Astrocyte of the spinal cord (primary cell): ENCODE measurements at regions not wholly inside any gene's neighbourhood (a gene's known extent, or its start where the extent isn't known, plus 50 kb on each side); places are given as distances from the start of the nearest gene placed in this dataset.

Experiments
- DNase-seq: peaks from one replicate; pipeline ENCODE4 v3.0.0; 2011; ENCODE audit warnings: low read depth, low spot score
- H3K4me3 ChIP-seq: 2 replicates; pipeline ENCODE4 v1.5.1; 2011; ENCODE audit warnings: low read depth, mild to moderate bottlenecking, low read length, moderate library complexity
- in situ Hi-C: cut with HindIII; loops from 2 replicates; pipeline ENCODE4 v1.10.0; 2017; ENCODE audit warnings: low sequenced_read_pairs
- TF ChIP-seq, protein P1 (sequence below): IDR thresholded peaks from 2 replicates; pipeline ENCODE4 v1.5.1; 2012; ENCODE audit warnings: low read depth, mild to moderate bottlenecking, low read length, inconsistent platforms

DNA sequence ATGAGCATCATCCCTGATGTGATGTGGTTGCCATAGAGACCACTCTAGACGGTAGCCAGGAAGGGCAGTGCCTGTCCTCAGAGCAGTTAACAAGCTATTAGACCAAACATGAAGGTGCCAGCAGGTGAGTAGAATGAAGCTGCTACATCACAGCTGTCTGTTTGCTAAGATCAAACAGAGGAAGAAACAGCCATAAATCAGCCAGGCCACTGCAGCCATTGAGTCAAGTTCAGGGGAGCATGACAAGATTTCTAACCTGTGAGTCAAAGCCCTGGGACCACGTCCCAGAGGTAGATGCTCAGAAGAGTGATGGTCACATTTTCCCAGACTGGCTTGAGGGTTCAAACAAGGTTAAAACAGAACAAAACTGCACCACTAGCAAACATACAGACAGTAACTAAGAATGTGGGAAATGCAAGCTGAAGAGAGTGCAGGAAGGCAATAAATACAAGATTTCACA, 450.6 kb upstream of the DAB1 start:
- no peak overlapping the region for H3K4me3 ChIP-seq
- in situ Hi-C loops: no loop called here
- peak; percentile 26 for DNase-seq
- TF ChIP-seq, protein P1, sequence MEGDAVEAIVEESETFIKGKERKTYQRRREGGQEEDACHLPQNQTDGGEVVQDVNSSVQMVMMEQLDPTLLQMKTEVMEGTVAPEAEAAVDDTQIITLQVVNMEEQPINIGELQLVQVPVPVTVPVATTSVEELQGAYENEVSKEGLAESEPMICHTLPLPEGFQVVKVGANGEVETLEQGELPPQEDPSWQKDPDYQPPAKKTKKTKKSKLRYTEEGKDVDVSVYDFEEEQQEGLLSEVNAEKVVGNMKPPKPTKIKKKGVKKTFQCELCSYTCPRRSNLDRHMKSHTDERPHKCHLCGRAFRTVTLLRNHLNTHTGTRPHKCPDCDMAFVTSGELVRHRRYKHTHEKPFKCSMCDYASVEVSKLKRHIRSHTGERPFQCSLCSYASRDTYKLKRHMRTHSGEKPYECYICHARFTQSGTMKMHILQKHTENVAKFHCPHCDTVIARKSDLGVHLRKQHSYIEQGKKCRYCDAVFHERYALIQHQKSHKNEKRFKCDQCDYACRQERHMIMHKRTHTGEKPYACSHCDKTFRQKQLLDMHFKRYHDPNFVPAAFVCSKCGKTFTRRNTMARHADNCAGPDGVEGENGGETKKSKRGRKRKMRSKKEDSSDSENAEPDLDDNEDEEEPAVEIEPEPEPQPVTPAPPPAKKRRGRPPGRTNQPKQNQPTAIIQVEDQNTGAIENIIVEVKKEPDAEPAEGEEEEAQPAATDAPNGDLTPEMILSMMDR: no peak

DNA sequence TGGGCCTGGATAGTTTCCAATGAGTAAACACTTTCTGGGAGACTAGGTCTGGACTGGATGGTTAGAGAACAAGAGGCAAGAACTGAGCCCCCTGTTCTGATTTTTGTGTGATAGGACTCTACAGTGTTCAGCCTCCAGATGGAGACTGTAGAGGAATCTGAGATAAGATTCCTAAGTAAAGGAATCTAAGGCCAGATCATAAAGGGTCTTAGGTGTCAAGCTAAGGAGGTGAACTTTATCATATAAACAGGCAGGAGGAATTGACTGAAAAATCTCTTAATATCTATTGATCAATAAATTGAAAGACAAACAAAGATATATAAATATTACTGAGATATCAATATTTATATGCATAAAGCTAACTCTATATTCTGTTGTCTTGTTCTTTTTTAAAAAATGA, 449.1 kb upstream of the DAB1 start:
- TF ChIP-seq, protein P1: no peak
- in situ Hi-C loops: no loop called here
- no peak for DNase-seq
- H3K4me3 ChIP-seq: no peak overlapping the region

GRCh38 chr1:57868908-57869307, 445.0 kb upstream of the DAB1 start:
- no peak overlapping the region for H3K4me3 ChIP-seq
- DNase-seq: no peak
- TF ChIP-seq, protein P1: no peak
- in situ Hi-C loops: no loop called here

- no peak overlapping the region for H3K4me3 ChIP-seq
- in situ Hi-C loops: no loop called here
- no peak for DNase-seq
- TF ChIP-seq, protein P1: no peak
Measured at GRCh38 chr1:57868239-57868638, 444.4 kb upstream of the DAB1 start.

DNA sequence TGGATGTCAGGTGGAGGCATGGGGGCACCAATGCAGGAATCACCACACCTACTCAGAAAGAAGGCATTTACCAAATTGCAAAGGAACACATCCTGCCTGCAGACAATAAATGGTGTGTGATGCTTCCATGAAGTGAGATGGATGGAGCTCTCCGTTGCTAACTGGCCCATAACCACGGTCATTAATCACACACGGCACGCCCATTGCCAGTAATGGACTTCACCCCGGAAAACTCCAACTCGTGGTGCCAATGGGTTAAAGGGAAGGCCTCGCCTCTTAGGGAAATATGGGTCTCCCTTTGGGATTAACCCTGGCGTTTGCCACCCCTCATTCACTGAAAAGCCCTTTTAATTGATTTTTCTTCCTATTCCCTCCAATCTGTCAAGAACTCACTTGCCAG, 443.1 kb upstream of the DAB1 start:
- TF ChIP-seq, protein P1: no peak

GRCh38 chr1:57860931-57861565, 437.2 kb upstream of the DAB1 start:
- in situ Hi-C loops: no loop called here
- DNase-seq: no peak
- TF ChIP-seq, protein P1: no peak
- H3K4me3 ChIP-seq: no peak overlapping the region

More for the DNA sequence above, 443.1 kb upstream of the DAB1 start:
- no peak overlapping the region for H3K4me3 ChIP-seq
- DNase-seq: no peak
- in situ Hi-C loops: no loop called here
